Activated T-cell treated with anti-CD3 and anti-CD28 coated beads, Interleukin-2, amount 50 U/mL, for 1 hour (primary cell): ENCODE measurements at regions not wholly inside any gene's neighbourhood (a gene's known extent, or its start where the extent isn't known, plus 50 kb on each side); places are given as distances from the start of the nearest gene placed in this dataset.
"Not testable (repeated sequence)": the region's sequence is repeated elsewhere in the genome, so short reads cannot be mapped to it uniquely, and the experiment has no call there.

ENCODE experiments used
- DNase-seq: peaks from one replicate; pipeline ENCODE4 v3.0.0-alpha.2; 2020

- no peak for DNase-seq
Observed at GRCh38 chr3:21237638-21238037, 513.4 kb downstream of the ZNF385D start.

GRCh38 chr3:21235491-21235890, 515.5 kb downstream of the ZNF385D start:
- DNase-seq = no peak

- DNase-seq = no peak
Observed at GRCh38 chr3:21234933-21235332, 516.1 kb downstream of the ZNF385D start.

DNA sequence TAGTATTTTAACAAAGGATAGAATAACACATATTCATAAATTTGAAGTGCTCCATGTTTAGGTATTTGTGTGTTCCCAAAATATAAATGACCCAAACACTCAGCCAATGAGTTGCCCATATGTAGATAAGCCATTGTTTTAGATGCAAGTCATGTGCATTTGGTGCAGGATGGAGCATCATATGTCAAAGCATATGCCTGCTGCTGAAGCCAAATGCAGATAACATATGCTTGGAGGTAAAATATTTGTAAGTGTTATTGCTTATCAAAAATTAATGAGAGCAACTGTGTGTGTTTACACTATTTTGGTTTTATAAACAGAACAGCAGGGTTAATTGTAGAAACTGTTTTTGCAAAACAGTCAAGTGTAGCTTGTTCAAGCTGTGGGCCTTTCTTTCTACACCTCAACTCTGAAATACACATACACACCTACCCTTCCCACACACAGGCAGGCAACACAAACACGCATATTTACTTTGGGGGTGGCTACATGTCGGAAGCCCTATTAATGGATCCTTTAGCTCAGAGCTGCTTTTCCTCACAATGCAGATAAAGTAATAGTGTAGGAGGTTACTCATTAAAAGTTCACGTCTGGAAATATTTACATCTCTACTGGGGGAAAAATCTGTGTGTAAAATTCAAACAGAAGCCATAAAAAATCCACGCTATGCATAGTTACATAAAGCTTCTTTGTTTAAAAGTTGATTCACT, 521.4 kb downstream of the ZNF385D start:
- no peak for DNase-seq

DNA sequence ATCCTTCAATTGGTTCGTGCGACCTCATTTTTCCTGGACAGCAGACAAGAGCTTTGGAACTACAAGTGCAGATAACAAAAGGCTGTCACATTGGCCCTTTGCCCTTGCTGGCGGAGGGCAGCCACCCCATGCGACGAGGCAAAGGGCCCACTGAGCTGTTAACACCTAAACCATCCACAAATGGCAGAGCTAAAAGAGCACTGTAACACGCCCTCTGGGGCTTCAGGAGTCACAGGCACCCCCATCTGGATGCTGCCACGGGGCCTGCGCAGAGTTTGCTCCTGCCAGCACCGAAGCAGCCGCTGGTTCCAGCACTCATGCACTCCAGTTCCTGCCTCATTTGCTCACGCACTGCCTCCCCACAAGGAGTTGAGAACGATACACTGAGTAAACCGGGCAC, 524.9 kb downstream of the ZNF385D start:
- DNase-seq = no peak

GRCh38 chr3:21220944-21221343, 530.1 kb downstream of the ZNF385D start:
- DNase-seq = no peak

DNA sequence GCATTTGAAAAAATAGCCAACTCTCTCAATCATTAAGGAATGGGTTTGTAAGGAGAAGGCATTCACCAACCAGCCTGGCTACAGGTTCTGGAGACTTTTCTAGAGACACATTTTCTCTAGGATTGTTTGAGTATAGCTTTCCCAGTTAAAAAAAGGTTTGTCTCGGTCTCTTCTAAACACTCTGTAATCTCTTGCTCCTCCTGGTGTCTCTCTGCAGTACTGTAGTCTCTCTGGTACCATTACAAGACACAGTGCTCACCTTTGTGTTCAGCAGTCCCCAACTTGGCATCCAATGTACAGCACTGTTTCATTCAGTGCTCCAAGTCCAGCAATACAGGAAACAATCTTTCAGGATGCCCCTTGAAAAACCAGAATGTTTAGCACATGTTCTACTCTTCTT, 534.4 kb downstream of the ZNF385D start:
- no peak for DNase-seq

DNA sequence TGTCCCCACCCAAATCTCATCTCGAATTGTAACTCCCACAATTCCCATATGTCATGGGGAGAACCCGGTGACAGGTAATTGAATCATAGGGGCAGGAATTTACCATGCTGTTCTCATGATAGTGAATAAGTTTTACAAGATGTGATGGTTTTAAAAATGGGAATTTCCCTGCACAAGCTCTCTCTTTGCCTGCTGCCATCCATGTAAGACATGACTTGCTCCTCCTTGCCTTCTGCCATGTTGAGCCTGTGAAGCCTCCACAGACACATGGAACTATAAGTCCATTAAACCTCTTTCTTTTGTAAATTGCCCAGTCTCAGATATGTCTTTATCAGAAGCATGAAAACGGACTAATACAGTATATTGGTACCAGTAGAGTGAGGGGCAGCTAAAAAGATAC, 546.9 kb downstream of the ZNF385D start:
- not testable (repeated sequence) for DNase-seq

DNA sequence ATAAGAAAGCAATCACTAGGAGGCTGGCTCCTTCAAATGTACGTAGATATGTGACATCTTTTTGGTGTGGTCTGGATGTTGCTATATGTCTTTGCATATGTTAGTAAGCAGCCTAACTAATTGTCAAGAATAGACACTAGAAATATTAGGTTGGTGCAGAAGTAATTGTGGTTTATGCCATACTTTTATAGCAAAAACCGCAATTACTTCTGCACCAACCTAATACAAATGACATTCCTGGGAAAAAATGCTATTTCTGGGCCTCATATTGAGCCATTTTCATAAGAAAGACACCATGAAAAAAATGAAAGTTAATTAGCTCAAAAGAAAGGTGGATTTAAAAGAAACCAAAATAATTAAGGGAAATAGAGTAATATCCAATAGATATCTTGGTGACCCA, 555.8 kb downstream of the ZNF385D start:
- DNase-seq = no peak

- DNase-seq = not testable (repeated sequence)
Observed at GRCh38 chr3:21194036-21194435, 557.0 kb downstream of the ZNF385D start.

GRCh38 chr3:21188459-21188858, 562.6 kb downstream of the ZNF385D start:
- DNase-seq = no peak

- no peak for DNase-seq
Observed at GRCh38 chr3:21185816-21186314, 565.1 kb downstream of the ZNF385D start.

- DNase-seq = no peak
Observed at GRCh38 chr3:21174461-21174860, 576.5 kb downstream of the ZNF385D start.

DNA sequence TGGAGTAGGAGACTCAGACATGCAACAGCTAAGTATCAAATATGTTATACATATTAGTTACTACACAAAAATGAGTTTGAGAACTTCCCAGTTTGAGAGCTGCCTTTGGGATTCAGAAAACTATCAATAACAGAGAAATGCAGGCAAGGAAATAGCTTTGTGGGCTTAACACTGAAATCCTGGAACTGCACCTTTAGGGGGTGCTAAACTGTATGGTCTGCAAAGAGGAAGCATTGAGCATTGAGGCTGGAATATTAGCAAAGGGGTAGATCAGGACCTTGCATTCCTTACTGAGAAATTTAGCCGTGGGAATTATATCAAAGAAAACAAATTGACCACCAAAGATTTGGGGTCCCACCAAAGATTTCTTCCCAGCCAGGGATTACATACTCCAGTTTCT, 580.0 kb downstream of the ZNF385D start:
- no peak for DNase-seq

- no peak for DNase-seq
Observed at GRCh38 chr3:21169948-21170347, 581.1 kb downstream of the ZNF385D start.

DNA sequence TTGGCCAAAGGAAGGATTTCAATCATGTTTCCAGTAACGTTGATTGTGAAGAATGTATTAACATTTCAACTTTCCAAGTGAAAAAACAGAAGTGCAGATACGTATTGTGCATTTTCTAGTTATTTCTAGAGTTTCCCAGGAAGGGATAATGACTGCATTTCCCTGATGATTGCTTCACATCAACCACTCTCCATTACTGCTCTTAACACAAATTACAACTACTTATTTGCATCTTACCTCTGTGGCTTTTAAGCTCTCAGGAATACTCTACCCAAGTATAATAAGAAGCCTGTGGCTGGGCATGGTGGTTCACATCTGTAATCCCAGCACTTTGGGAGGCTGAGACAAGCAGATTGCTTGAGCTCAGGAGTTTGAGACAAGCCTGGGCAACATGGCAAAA, 582.5 kb downstream of the ZNF385D start:
- DNase-seq = no peak

GRCh38 chr3:21163956-21164355, 587.1 kb downstream of the ZNF385D start:
- DNase-seq = no peak

DNA sequence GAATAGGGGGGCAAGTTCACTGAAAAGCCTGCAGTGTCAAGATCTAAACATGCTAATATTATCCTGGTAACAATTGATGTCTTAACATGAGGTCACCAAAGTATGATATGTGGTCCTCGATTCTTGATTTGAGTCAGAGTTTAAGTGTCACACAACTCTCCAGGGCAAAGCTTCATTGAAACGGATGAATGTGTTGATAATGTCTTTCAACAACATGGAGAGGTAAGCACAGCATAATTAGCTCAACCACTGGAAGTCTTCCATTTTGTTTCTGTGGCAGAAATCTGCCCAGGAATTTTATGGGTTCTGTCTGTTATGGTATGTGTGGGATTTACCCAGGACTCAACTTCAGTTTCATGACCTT, 591.5 kb downstream of the ZNF385D start:
- DNase-seq = no peak

DNA sequence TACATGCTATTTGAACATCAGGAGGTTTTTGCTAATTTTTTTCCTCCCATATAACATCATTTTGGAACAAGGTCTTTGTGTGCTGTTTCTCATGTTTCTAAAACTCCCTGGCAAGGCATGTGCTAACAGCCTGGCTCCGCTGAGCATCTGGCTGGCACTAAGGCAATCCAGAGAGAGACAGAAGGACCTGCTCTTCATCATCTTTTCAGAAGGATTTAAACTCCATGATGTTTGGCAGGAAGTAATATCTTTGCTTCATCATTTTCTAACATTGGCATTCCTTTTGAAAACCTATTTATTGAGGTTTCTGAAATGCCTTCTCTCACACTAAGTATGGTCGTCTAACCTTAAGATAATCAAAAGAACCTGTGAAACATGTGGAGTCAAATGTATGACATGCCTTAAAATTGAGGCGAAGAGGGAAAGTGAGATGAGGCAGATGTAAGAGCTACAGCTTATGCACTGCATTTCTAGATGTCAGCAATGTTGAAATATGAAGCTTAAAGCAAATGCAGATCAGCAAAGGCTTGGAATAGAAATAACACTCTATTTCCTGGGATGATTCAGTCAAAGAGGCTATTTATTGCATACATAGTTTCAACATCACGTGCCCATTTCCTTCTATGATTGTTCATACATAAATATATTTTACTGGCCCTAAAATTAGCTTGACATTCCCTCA, 592.0 kb downstream of the ZNF385D start:
- DNase-seq = no peak

DNA sequence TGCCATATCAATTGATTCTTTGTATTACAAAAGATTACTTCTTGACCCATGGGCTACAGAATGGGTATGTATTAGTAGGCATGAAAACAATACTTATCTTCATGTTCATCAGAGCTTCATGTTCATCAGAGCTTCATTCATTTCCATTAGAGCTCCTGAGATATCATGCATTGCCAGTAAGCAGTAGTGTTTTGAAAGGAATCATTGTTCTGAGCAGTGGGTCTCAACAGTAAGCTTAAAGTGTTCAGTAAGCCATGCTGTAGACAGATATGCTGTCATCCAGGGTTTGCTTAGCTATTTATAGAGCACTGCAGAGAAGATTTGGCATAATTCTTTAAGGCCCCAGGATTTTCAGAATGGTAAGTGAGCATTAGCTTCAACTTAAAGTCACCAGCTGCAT, 596.1 kb downstream of the ZNF385D start:
- DNase-seq = no peak

DNA sequence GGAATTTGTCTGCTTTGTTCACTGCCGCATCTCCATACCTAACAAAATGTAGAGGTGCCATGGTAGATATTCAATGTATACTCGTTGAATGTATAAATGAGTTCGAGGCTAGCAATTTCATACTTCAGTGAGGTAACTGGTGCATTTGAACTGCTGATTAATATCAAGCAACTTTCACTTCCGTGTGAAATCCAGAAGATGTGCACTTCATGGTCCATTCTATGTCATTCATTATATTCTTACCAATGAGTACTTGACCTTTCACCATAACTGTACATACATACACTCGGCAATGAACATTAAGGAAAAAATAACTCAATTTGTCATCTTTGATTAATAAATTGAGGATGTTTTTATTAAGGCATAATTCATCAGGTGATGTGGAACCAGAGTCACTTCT, 598.5 kb downstream of the ZNF385D start:
- no peak for DNase-seq

DNA sequence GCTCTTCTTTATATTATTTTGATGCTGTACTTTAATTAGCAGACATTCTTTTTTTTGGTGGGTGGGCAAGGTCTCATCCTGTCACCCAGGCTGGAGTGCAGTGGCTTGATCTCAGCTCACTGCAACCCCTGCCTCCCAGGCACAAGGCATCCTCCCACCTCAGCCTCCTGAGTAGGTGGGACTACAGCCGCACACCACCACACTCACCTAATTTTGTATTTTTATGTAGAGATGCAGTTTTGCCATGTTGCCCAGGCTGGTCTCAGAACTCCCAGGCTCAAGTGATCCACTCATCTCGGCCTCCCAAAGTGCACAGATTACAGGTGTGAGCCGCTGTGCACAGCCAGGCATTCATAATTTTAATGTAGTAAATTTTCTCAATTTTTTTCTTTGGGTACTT, 608.1 kb downstream of the ZNF385D start:
- no peak for DNase-seq

GRCh38 chr3:21142031-21142430, 609.0 kb downstream of the ZNF385D start:
- DNase-seq = no peak

GRCh38 chr3:21140785-21141184, 610.2 kb downstream of the ZNF385D start:
- DNase-seq = no peak

DNA sequence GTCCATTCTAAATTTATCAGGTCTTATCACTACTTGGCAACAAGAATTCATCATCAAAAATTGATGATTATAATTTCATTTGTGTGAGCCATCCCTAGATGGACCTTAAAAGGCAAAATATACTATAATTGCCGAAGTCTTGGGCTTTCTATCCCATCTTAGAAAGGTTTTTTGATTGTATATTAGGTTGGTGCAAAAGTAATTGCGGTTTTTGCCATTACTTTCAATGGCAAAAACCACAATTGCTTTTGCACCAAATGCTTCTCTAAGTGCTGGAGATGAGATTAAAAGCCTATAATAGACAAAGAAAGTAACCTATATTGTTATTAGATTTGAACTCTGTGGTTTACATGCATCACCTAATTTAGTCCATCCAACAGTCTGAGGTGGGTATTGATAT, 612.9 kb downstream of the ZNF385D start:
- DNase-seq = no peak
